ENCODE measurements at regions not wholly inside any gene's neighbourhood (a gene's known extent, or its start where the extent isn't known, plus 50 kb on each side); places are given as distances from the start of the nearest gene placed in this dataset.

- H3K4me1 ChIP-seq (ENCODE audit: insufficient read depth, low read length) = no peaks in the 10 kb centered on the region
- no TSS peak for BruUV-seq (replicated peaks)
- H4K20me1 ChIP-seq (ENCODE audit: insufficient read depth, low read length) = no peaks in the 10 kb centered on the region
- 54% methylated on average over 2 of the region's 2 CpGs for WGBS (ENCODE audit: low lambda C conversion rate)
- H3K9ac ChIP-seq (ENCODE audit: insufficient read depth, low read depth, low read length) = no peak overlapping the region
- H3K9me3 ChIP-seq (ENCODE audit: low read length) = peaks cover 16% of the 10 kb centered on the region
- no peak overlapping the region for H2AFZ ChIP-seq (ENCODE audit: low read length)
- TF ChIP-seq JARID2 (CRISPR knock-in tag; IDR thresholded peaks at IDR 0.05; ENCODE audit: insufficient replicate concordance) (no peak), ZNF605 (CRISPR knock-in tag; IDR thresholded peaks at IDR 0.05) (no peak), HDAC2 (CRISPR knock-in tag; IDR thresholded peaks at IDR 0.05) (no peak), ZNF619 (CRISPR knock-in tag; IDR thresholded peaks at IDR 0.05) (no peak), CREB1 (IDR thresholded peaks at IDR 0.05) (no peak), CREB1 (CRISPR knock-in tag; IDR thresholded peaks at IDR 0.05) (no peak)
- ATAC-seq = no peak
- intact Hi-C loops (cut with micrococcal nuclease; ENCODE audit: unreplicated experiment) (no loop called here), in situ Hi-C loops (cut with HindIII; ENCODE audit: extremely low pct_ligation_motif_present, low pct_unique_long_range_greater_than_20kb) (no loop called here)
- CTCF ChIA-PET (ENCODE audit: low intra/inter-chr PET ratio, low total read pairs) = no interaction called here
- peaks cover 0 to 11% of the 10 kb centered on the region in 2 experiments; a peak in 1 of 5 replicates for H3K27me3 ChIP-seq (ENCODE audit: control insufficient read depth in 1 of 2, insufficient read depth in 2 of 2, low read length in 2 of 2)
- H3K79me2 ChIP-seq (ENCODE audit: insufficient read depth, low read length) = no peaks in the 10 kb centered on the region
- no peak overlapping the region for H3K4me2 ChIP-seq (ENCODE audit: low read depth, low read length)
- no peak overlapping the region for H3K27ac ChIP-seq (ENCODE audit: extremely low read length, insufficient read depth, low read length)
- FAIRE-seq = no peak
- no peak overlapping the region for H3K4me3 ChIP-seq (replicated peaks in 1 of 3; ENCODE audit: insufficient read depth in 1 of 3, low read depth in 2 of 3, low read length in 3 of 3)
- no peak for DNase-seq (ENCODE audit: low spot score)
- POLR2A ChIA-PET = no interaction called here
- no peaks in the 10 kb centered on the region for H3K36me3 ChIP-seq (replicated peaks in 1 of 2; ENCODE audit: control insufficient read depth in 1 of 2, insufficient read depth in 2 of 2, low read length in 2 of 2)
These were observed 155.7 kb downstream of the TM2D1 start for GRCh38 chr1:61569303-61569621.

- no peak overlapping the region for H3K4me2 ChIP-seq (ENCODE audit: low read depth, low read length)
- no peak overlapping the region for H3K4me3 ChIP-seq (replicated peaks in 1 of 3; ENCODE audit: insufficient read depth in 1 of 3, low read depth in 2 of 3, low read length in 3 of 3)
- DNase-seq (ENCODE audit: low spot score) (no peak), ATAC-seq (no peak), FAIRE-seq (no peak)
- H4K20me1 ChIP-seq (ENCODE audit: insufficient read depth, low read length) = no peaks in the 10 kb centered on the region
- H3K79me2 ChIP-seq (ENCODE audit: insufficient read depth, low read length) = no peaks in the 10 kb centered on the region
- peaks cover 0 to 11% of the 10 kb centered on the region in 2 experiments; a peak in 1 of 5 replicates for H3K27me3 ChIP-seq (ENCODE audit: control insufficient read depth in 1 of 2, insufficient read depth in 2 of 2, low read length in 2 of 2)
- H3K4me1 ChIP-seq (ENCODE audit: insufficient read depth, low read length) = no peaks in the 10 kb centered on the region
- intact Hi-C loops (cut with micrococcal nuclease; ENCODE audit: unreplicated experiment) (no loop called here), in situ Hi-C loops (cut with HindIII; ENCODE audit: extremely low pct_ligation_motif_present, low pct_unique_long_range_greater_than_20kb) (no loop called here)
- H3K27ac ChIP-seq (ENCODE audit: extremely low read length, insufficient read depth, low read length) = no peak overlapping the region
- no TSS peak for BruUV-seq (replicated peaks)
- H2AFZ ChIP-seq (ENCODE audit: low read length) = no peak overlapping the region
- no peak overlapping the region for H3K9ac ChIP-seq (ENCODE audit: insufficient read depth, low read depth, low read length)
- POLR2A ChIA-PET = no interaction called here
- WGBS (ENCODE audit: low lambda C conversion rate) = 4% methylated on average over 5 of the region's 5 CpGs
- peaks cover 16% of the 10 kb centered on the region for H3K9me3 ChIP-seq (ENCODE audit: low read length)
- H3K36me3 ChIP-seq (replicated peaks in 1 of 2; ENCODE audit: control insufficient read depth in 1 of 2, insufficient read depth in 2 of 2, low read length in 2 of 2) = no peaks in the 10 kb centered on the region
- CTCF ChIA-PET (ENCODE audit: low intra/inter-chr PET ratio, low total read pairs) = no interaction called here
- TF ChIP-seq KLF15 (CRISPR knock-in tag; IDR thresholded peaks at IDR 0.05; ENCODE audit: borderline replicate concordance) (no peak), NFE2L1 (CRISPR knock-in tag; IDR thresholded peaks at IDR 0.05; ENCODE audit: borderline replicate concordance) (no peak), KLF9 (CRISPR knock-in tag; IDR thresholded peaks at IDR 0.05; ENCODE audit: low read depth) (no peak), ZBTB2 (CRISPR knock-in tag; IDR thresholded peaks at IDR 0.05; ENCODE audit: low read depth) (no peak), ZNF572 (CRISPR knock-in tag; IDR thresholded peaks at IDR 0.05) (no peak), TEF (CRISPR knock-in tag; IDR thresholded peaks at IDR 0.05) (no peak), ZNF83 (CRISPR knock-in tag; IDR thresholded peaks at IDR 0.05; ENCODE audit: borderline replicate concordance) (no peak), GABPA (IDR thresholded peaks at IDR 0.05; ENCODE audit: low read depth, low read length) (no peak), GABPA (CRISPR knock-in tag; IDR thresholded peaks at IDR 0.05; ENCODE audit: low read depth) (no peak), ZNF20 (CRISPR knock-in tag; IDR thresholded peaks at IDR 0.05) (no peak), TEAD3 (CRISPR knock-in tag; optimal IDR thresholded peaks at IDR 0.05; ENCODE audit: borderline replicate concordance) (no peak), SP140L (CRISPR knock-in tag; IDR thresholded peaks at IDR 0.05; ENCODE audit: borderline replicate concordance) (no peak), RBM39 (IDR thresholded peaks at IDR 0.05; ENCODE audit: low read depth, low read length, poor library complexity, severe bottlenecking) (no peak), ZNF549 (CRISPR knock-in tag; IDR thresholded peaks at IDR 0.05) (no peak)
These were observed 156.3 kb downstream of the TM2D1 start for GRCh38 chr1:61568460-61569302.

Data from HepG2 (cell line).